ENCODE measurements at regions not wholly inside any gene's neighbourhood (a gene's known extent, or its start where the extent isn't known, plus 50 kb on each side); places are given as distances from the start of the nearest gene placed in this dataset.

GRCh38 chr17:79306424-79307318 is 232.0 kb downstream of the ENGASE start:
- Histone ChIP-seq H3K9ac (replicated peaks; ENCODE audit: extremely low read depth, insufficient read depth, low read length) (no peak overlapping the region), H3K4me1 (ENCODE audit: control insufficient read depth, extremely low read depth, insufficient read depth, low read length) (no peaks in the 10 kb centered on the region), H3K9me3 (replicated peaks; ENCODE audit: control insufficient read depth, insufficient read depth, low read length) (no peaks in the 10 kb centered on the region), H4K20me1 (replicated peaks; ENCODE audit: control insufficient read depth, extremely low read depth, insufficient read depth, low read length) (no peaks in the 10 kb centered on the region), H3K36me3 (ENCODE audit: control insufficient read depth in 2 of 2, extremely low read depth in 1 of 2, insufficient read depth in 2 of 2, low read length in 2 of 2) (no peaks in the 10 kb centered on the region), H2AFZ (ENCODE audit: low read depth, low read length) (no peak overlapping the region), H3K79me2 (ENCODE audit: control insufficient read depth, insufficient read depth, low read length) (no peaks in the 10 kb centered on the region), H3K27me3 (ENCODE audit: control insufficient read depth in 2 of 2, insufficient read depth in 2 of 2, low read length in 2 of 2) (peaks cover 12 to 18% of the 10 kb centered on the region in 2 experiments), H3K4me3 (replicated peaks in 1 of 3; ENCODE audit: insufficient read depth in 1 of 3, low read depth in 1 of 3, low read length in 3 of 3) (no peak overlapping the region), H3K9me1 (replicated peaks; ENCODE audit: control insufficient read depth, extremely low read depth, insufficient read depth, low read length) (no peaks in the 10 kb centered on the region), H3K4me2 (ENCODE audit: insufficient read depth, low read length) (no peak overlapping the region), H3K27ac (ENCODE audit: insufficient read depth, low read depth, low read length) (no peak overlapping the region)
- dilution Hi-C loops (cut with MboI; ENCODE audit: extremely low pct_ligation_motif_present, low sequenced_read_pairs) (no loop called here), intact Hi-C loops (cut with micrococcal nuclease) (no loop called here)
- ChIA-PET POLR2A (no interaction called here), CTCF (interaction anchor here (1.2 kb wide), 1 partner anchor 11 kb away, joined by 3 read pairs; no protein-coding TSS in a partner anchor)
- FAIRE-seq (no peak), DNase-seq (ENCODE audit: low read depth, low spot score) (no peak)
- TF ChIP-seq, protein P1, sequence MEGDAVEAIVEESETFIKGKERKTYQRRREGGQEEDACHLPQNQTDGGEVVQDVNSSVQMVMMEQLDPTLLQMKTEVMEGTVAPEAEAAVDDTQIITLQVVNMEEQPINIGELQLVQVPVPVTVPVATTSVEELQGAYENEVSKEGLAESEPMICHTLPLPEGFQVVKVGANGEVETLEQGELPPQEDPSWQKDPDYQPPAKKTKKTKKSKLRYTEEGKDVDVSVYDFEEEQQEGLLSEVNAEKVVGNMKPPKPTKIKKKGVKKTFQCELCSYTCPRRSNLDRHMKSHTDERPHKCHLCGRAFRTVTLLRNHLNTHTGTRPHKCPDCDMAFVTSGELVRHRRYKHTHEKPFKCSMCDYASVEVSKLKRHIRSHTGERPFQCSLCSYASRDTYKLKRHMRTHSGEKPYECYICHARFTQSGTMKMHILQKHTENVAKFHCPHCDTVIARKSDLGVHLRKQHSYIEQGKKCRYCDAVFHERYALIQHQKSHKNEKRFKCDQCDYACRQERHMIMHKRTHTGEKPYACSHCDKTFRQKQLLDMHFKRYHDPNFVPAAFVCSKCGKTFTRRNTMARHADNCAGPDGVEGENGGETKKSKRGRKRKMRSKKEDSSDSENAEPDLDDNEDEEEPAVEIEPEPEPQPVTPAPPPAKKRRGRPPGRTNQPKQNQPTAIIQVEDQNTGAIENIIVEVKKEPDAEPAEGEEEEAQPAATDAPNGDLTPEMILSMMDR (IDR thresholded peaks at IDR 0.05; ENCODE audit: extremely low read depth in 1 of 2, insufficient read depth in 1 of 2, low read depth in 1 of 2, low read length in 2 of 2) = no peak
- TF ChIP-seq POLR2A (IDR thresholded peaks at IDR 0.05; ENCODE audit: low read depth, low read length) = no peak
- TF ChIP-seq GATA2 (IDR thresholded peaks at IDR 0.05; ENCODE audit: insufficient read depth, insufficient read length, low read depth, low read length) = no peak
- TF ChIP-seq EZH2 (IDR thresholded peaks at IDR 0.05; ENCODE audit: borderline replicate concordance, low read depth, low read length, severe bottlenecking) = no peak
- no peak for TF ChIP-seq MYC (IDR thresholded peaks at IDR 0.05; ENCODE audit: low read depth, low read length)
- TF ChIP-seq, protein P2, sequence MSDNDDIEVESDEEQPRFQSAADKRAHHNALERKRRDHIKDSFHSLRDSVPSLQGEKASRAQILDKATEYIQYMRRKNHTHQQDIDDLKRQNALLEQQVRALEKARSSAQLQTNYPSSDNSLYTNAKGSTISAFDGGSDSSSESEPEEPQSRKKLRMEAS (IDR thresholded peaks at IDR 0.05; ENCODE audit: insufficient read depth, insufficient read length) = no peak
- TF ChIP-seq JUN (IDR thresholded peaks at IDR 0.05; ENCODE audit: borderline replicate concordance, insufficient read depth, insufficient read length, low read depth) = no peak
- no peak for TF ChIP-seq FOS (IDR thresholded peaks at IDR 0.05; ENCODE audit: borderline replicate concordance, insufficient read depth, low read length)
- no peak for TF ChIP-seq POLR2AphosphoS5 (IDR thresholded peaks at IDR 0.05; ENCODE audit: insufficient read depth, low read depth, low read length)
- BruUV-seq (replicated peaks) = no TSS peak
